TTC549 (cell line): ENCODE measurements at regions not wholly inside any gene's neighbourhood (a gene's known extent, or its start where the extent isn't known, plus 50 kb on each side); places are given as distances from the start of the nearest gene placed in this dataset.
"Not testable (repeated sequence)": the region's sequence is repeated elsewhere in the genome, so short reads cannot be mapped to it uniquely, and the experiment has no call there.

ENCODE experiments used
- FAIRE-seq: peaks from 2 replicates; lab custom pipeline; 2012; peaks lifted over from hg19 to GRCh38; lab: Jason Lieb, UNC

DNA sequence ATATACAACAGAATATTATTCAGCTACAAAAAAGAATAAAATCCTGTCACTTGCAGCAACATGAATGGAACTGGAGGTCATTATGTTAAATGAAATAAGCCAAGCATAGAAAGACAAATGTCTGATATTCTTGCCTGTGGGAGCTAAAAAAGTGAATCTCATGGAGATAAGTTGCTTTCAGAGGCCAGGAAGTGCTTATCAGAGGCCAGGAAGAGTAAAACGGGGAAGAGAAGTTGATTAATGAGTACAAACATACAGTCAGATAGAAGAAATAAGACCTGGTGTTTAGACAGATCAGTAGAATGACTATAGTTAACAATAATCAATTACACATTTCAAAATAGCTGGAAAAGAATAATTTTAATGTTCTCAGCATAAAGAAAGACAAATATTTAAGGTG is 54.4 kb upstream of the CPHXL start:
- no peak for FAIRE-seq

DNA sequence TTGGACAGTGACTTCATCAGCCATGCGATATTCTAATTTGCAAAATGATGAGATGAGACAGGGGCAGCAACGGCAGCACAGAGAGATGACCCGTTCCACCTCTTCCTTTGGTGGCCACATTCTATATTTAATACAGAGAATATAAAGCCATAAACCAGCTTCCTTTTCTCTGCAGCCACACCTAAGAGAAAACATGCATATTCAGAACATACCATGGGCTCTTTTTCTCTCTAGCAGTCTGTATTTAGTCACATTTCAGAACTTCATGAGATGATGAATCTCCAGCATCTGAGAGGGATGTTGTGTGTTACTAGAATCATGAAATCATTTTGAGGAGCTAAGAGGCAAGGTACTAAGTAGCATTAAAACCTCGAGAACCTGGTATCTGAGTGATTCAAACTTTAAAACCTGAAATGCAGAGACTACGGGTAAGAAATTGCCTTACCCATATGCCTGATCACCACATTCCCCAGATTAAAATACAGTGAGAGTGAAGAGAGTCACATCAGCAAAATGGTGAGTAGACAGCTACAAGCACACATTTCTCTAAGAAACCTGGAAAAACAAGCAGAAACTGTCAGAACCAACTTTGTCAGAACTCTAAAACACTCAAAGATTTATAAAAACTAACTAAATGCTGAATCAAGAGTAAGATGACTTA is 55.5 kb upstream of the CPHXL start:
- FAIRE-seq = no peak

DNA sequence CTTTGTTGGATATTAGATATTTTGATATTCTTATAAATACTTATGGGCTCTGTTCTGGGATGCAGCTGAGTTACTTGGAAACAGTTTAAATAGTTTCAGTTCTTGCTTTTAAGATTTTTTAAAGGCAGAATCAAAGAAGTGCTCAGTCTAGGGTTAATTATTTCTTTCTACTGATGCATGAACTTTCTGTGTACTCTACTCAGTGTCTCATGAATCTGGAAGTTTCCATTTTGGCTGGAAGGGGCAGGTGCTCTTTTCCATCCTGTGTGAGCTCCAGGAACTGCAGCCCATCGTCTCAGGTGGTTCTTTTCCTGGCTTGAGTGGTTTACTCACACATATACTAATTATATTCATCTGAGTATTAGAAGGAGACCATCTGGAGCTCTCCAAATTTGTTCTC is 61.1 kb upstream of the CPHXL start:
- no peak for FAIRE-seq

DNA sequence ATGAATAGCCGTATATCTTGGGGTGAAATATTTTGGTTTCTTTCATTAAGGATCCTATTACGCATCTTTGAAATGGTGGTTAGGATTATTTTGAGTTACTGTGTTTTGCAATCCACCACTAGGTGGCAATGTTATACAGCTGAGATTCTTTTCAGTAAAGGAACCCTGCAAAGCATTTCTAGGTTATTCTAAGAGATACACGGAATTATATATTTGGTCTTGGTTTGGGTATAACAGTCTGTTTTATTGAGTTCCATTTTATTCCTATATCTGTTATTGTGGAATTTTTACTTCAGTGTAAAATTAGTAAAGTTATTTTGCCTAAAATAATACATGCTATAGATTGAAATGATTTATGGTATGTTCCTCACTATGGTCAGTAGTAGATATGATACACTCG is 62.9 kb upstream of the CPHXL start:
- peak; percentile 91 for FAIRE-seq

DNA sequence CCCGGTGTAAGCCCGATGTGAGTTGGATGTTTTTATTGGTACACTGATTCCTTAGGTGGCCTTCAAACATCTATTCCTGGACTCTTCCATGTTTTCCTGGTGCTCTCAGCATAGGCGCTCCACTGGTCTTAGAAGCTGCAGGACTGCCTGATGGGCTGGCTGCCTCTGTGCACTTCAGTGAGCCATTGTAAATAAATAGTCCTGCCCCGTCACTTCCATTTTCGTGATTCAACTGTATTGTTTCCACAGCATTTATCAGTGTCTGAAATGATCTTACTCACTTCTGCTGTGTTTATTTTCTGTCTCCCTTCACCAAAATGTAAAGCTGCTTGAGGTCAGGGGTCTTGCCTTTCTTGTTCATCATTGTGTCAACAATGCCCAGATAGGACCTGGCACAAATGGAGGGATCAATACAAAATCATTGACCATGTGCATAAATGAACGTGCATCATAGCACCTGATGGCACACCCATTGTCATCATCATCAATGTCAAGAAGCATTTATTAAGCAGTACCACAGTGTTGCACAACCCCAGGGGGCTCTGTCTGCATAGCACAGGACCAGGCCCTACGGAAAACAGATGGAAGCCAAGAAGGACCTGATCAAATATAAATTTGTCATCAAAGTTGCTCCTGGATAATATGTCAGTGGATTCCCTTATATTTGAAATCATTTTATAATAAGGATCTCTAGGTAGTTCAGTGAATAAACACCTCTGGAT is 66.6 kb upstream of the CPHXL start:
- no peak for FAIRE-seq

DNA sequence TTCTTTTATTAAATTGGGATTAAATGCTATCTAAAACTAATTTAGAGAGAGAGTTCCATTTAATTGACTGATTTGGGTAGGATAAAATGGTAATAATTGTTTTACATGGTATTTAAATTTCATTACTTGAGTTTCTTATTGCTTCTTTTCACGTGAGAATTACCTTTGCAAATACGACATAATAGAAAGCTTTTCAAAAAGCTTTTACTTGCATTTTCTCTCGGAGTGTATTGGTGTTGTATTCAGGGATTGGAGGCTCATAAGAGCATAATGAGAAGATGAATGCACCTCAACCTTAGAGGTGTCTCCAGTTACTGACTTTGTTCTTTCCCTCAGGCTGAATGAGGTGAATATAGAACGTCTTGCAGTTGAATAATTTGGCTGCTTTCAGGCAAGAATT is 67.4 kb upstream of the CPHXL start:
- no peak for FAIRE-seq

DNA sequence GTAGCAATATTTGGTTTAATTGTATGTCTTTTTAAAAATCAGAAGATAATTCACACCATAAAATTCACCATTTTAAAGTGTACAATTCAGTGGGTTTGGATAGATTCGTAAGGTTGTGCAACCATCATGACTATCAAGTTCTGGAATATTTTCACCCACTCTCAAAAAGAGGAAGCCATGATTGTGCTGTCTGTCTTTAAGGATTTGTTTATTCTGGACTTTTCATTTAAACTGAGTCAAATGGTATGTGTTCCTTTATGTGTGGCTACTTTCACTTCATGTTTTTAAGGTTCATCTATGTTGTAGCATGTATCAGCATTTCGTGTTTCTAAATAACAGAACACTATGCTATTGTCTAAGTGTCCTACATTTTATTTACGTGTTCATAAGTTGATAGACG is 68.1 kb upstream of the CPHXL start:
- no peak for FAIRE-seq

DNA sequence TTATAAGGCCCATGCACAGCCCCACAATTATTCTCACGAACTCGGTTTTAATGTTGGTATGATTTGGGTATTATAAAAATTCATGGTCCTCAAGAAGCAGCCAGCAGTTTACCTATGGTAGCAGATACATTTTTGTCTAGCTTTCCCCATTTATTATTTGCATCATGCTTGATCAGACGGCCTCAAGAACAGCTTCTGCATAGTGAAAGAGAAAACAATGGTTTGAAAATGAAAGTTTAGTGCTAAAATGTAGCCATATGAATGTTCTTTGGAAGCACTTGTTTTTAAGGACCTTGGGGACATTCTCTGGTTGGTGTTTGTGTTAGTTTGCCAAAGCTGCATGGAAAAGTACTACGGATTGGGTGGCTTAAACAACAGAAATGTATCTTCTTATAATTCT is 72.4 kb upstream of the CPHXL start:
- FAIRE-seq = no peak

DNA sequence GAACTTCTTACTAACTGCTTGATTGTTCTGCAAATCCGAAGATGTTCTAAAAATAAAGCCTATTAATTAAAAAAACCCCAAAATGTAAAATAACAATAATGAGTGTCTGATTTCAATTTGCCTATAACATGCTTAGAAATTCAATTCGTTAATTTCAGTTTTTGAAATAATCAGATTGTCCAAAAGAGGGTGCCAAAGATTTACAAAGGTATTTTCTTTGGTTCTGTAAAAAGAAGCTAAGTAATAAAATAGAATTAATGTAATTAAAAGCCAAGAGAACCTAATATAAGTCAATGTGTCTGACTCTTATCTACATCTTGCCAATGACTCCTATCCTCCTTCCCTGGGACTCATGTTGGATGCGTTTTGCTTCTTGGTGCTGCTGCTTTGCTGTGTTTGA is 75.0 kb upstream of the CPHXL start:
- FAIRE-seq = no peak

DNA sequence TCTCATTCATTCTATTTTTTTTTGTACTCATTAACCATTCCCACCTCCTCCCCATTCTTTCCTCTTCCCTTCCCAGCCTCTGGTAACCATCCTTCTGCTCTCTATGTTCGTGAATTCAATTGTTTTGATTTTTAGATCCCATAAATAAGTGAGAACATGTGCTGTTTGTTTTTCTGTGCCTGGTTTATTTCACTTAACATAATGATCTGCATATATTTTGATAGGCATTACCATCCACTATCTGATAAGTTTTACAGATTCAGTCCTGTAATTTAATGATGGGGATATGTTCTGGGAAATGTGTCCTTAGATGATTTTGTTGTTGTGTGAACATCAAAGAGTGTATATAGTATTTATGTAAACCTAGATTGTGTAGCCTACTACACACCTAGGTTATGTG is 77.5 kb upstream of the CPHXL start:
- no peak for FAIRE-seq

DNA sequence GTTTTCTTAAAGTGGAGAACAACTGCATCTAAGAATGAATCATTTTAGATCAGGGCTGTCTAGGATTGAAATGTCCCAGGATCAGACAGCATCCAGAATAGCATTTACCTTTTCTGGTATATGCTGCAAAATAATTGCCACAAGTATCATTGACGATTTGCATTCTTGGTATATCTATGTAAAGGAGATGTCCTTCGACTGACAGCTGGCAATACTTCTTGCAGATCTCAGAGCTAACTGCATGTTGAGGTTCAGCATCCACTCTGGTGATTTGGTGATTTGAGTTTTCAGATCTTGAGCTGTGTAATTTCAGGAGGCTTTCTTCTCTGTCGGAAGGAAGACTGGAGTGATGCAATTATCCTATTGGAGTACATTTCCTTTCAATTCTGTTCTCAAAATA is 78.1 kb upstream of the CPHXL start:
- FAIRE-seq = no peak

DNA sequence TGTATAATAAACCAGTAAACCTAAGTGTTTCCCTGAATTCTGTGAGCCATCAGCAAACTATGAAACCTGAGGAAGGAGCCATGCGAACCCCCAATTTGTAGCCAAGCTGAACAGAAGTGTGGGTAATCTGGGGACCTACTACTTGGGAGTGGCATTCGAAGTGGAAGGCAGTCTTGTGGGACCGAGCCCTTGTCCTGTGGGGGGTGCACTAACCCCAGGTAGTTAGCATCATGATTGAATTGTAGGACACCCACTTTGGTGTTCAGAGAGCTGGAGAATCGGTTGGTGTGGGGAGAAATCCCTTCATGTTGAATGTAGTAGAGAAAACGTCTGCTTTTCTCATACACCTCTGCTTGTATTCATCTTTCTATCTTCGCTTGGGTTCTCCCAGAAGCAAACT is 79.7 kb upstream of the CPHXL start:
- no peak for FAIRE-seq

DNA sequence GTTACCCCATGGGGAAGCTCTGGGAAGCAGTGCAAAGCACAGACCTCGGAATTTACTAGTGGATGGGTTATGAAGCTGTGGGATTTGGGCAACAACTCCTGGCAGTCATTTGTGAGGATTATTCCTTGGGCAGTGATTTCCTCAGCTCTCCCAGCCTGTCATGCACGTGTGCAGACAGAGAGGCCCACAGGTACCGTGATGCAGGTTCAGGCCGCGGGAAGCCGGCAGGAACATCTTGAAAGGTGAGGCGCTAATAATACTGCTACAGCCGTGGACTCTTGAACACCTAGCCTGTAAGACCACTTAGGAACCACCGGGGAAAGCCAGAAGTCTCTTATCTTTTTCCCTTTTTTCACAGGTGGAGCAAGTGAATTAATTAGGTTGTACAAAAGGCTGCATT is 80.2 kb upstream of the CPHXL start:
- FAIRE-seq = no peak

DNA sequence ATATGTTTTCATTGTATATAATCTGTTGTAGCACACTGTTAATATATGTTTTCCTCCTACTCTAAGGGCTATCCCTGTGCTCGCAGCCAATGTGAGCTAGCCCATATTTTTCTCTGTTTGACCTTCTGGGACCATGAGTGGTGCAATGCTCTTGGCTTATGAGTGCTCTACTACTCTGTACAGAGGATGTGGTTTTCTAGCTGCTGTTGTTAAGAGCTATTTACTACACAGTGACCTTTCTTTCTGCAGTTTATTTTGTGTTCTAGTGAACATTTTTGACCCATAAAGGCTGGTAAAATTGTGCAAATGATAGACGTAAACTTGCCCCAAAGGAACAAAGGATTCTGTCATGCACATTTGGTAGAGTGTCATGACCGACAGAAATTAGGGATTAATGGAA is 84.1 kb upstream of the CPHXL start:
- no peak for FAIRE-seq

DNA sequence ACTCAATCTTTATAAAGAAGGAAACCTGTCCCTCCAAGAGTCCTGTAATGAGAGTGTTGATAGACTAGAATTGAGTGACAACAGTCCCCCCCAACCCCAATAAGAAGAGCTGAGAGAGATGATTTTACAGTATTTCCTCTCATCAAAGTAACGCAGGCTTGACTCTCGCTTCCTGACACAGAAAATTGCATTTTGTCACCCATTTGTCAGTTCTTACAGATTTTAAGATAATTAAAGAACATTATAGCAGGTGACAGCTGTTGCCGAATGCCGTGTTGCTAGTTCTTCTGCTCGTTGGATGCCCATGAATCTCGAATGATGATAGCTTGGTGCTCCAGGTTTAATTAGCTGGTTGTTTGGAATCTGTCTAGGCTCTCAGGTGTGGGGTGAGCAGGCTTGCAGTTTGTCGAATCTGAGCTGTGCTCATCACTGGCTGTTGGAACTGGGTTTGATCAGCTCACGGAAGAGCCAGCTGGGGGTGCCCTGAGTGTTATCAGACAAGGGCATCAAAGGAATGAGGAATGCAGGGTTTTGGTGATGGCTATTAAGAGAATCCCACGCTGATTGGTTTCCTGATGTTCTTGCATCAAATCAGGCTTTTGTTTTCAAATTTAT is 84.8 kb upstream of the CPHXL start:
- FAIRE-seq = no peak

DNA sequence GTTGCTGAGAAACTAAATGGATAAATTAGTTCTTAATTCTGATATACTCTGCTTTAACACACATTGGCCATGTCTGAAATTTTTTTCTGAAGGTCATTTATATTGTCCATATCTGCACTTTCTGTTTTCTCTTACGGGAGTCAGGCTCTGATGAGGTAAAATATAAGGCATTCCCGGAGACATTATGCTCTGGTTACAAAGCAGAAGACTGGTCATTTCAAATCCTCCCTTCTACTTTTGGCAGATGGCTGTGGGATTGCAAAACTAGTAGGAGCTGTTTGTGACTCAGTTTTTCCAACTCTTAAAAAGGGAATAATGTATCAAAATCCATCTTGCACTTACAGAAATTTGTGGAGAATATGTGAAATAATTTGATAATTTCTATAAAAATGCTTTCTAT is 92.2 kb upstream of the CPHXL start:
- no peak for FAIRE-seq

DNA sequence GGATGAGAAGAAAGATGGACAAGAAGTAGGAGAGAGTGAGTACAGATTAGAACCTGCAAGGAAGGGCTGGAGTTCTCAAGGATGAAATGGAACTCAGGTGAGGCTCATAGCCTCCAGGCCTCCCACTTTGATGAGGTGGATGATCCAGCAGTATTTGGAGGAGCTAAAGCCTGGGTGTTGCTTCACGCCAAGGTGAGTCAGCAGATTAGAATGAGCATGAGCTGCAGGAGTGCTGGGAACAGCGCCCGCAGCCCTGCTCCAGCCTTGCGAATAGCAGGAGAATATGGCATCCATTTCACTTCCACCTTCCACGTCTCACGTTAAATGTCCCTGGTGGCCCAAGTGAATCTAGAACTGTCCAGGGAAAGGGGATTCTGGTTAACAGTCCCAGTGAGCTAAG is 94.4 kb upstream of the CPHXL start:
- no peak for FAIRE-seq

DNA sequence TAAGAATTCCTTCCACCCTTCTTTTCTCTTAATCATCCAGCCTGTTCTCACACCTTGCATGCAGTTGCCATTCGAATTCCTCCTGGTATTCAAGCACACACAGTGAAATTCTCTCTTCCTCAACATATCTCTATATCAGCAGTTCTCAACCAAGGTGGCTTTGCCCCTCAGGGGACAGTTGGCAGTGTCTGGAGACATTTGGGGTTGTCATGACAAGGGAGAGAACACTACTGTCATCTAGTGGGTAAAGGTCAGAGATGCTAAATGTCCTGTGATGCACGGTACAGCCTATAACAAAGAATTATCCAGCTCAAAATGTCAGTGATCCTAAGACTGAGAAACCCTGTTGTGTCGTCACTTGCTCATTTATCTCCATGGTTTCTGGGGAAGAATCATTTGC is 94.8 kb upstream of the CPHXL start:
- FAIRE-seq = no peak

DNA sequence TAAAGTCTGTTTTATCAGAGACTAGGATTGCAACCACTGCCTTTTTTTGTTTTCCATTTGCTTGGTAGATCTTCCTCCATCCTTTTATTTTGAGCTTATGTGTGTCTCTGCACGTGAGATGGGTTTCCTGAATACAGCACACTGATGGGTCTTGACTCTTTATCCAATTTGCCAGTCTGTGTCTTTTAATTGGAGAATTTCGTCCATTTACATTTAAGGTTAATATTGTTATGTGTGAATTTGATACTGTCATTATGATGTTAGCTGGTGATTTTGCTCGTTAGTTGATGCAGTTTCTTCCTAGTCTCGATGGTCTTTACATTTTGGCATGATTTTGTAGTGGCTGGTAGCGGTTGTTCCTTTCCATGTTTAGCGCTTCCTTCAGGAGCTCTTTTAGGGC is 99.5 kb upstream of the CPHXL start:
- FAIRE-seq = not testable (repeated sequence)

DNA sequence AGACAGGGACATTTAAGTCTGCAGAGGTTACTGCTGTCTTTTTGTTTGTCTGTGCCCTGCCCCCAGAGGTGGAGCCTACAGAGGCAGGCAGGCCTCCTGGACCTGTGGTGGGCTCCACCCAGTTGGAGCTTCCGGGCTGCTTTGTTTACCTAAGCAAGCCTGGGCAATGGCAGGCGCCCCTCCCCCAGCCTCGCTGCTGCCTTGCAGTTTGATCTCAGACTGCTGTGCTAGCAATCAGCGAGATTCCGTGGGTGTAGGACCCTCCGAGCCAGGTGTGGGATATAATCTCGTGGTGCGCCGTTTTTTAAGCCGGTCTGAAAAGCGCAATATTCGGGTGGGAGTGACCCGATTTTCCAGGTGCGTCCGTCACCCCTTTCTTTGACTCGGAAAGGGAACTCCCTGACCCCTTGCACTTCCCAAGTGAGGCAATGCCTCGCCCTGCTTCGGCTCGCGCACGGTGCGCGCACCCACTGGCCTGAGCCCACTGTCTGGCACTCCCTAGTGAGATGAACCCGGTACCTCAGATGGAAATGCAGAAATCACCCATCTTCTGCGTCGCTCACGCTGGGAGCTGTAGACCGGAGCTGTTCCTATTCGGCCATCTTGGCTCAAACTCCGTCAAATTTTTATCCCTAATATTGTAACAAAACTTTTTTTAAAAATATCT is 101.2 kb upstream of the CPHXL start:
- not testable (repeated sequence) for FAIRE-seq

DNA sequence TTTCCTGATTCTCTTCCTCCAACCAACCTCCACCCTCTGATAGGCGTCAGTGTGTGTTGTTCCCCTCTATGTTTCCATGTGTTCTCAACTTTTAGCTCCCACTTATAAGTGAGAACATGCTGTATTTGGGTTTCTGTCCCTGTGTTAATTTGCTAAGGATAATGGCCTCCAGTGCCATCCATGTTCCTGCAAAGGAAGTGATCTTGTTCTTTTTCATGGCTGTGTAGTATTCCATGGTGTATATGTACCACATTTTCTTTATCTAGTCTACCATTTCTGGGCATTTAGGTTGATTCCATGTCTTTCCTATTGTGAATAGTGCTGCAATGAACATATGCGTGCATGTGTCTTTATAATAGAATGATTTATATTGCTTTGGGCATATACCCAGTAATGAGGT is 107.1 kb upstream of the CPHXL start:
- not testable (repeated sequence) for FAIRE-seq

DNA sequence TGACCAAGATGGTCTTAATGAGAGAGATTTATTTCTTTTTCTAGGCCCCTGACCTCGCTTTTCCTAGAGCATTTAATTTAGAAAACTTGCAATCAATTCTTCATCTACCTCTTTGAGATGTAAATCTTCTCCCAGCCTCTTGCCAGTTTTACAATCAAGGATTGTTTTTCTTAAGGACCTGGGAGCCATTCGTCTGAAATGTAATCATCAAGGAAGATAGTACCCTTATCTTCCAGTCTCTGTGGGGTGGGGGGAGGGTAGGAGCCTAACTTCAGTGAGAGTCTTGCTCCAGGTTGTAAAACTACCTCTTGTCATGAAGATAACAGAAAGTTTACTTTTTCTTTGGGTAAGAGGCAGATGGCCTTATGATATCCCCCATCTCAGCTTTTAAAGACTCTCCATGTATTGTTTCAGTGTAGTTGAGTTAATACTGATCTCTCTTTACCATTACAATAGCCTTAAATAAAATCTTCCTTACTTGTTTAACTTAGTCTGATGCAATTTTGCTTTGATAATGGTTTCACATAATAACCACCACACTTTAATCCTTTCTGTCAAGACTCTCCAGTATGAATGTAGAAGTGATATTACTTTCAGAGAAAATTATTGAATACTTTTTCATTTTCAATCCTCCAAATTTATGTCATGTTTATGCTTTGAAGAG is 110.2 kb upstream of the CPHXL start:
- FAIRE-seq = no peak

DNA sequence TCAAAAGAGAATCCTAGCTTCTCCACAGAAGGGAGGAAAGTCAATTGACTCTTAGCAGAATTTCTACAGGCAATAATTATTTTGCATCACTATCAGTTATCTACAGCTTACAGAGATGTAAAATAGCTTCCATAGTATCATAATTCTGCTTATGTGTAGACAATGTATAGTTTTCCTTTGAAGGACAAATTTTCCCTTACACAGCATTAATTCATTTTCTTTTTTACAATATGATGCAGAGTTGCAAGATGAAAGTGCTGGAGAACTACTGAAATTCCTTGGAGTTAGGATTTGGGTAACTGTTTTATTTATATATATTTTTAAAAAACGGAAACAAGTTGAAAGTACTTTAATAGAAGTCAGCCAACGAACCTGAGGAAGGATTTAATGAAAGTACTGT is 111.0 kb upstream of the CPHXL start:
- FAIRE-seq = no peak
